K562 (cell line): ENCODE measurements at regions not wholly inside any gene's neighbourhood (a gene's known extent, or its start where the extent isn't known, plus 50 kb on each side); places are given as distances from the start of the nearest gene placed in this dataset.
A peak's percentile ranks its signal among the peaks of the same experiment; 100 is the strongest.

Experiments used
- MCM7 ChIP-seq, 2 experiments: fragments of 450-650 bp; IDR thresholded peaks; 2 replicates each; pipeline ENCODE4 v1.6.1; 2016 to 2018
- MNT ChIP-seq, 2 experiments: fragments of 450-650 bp; conservative IDR thresholded peaks; 2 replicates each; pipeline ENCODE4 v1.6.1; 2017; ENCODE audit warnings: mild to moderate bottlenecking in 2 of 2, moderate library complexity in 2 of 2
- MYBL2 ChIP-seq, 2 experiments: fragments of 450-650 bp in 1 of 2; sonication (generic) in 1 of 2; formaldehyde crosslinking in 1 of 2; IDR thresholded peaks; 2 replicates each; pipeline versions ENCODE4 v1.6.1 to v1.8.1; 2017 to 2022; ENCODE audit warnings: borderline replicate concordance in 1 of 2, inconsistent platforms in 1 of 2, low read depth in 1 of 2, mild to moderate bottlenecking in 1 of 2, missing genetic modification reagents in 1 of 2, moderate library complexity in 1 of 2
- NR2F6 ChIP-seq: fragments of 450-650 bp; formaldehyde crosslinking; IDR thresholded peaks from 2 replicates; pipeline ENCODE4 v1.4.0; 2020; ENCODE audit warnings: mild to moderate bottlenecking
- SRSF7 ChIP-seq: fragments of 200-400 bp; formaldehyde crosslinking; optimal IDR thresholded peaks from 2 replicates; pipeline ENCODE3; 2017; ENCODE audit warnings: mild to moderate bottlenecking, low read depth, low read length
- SRSF9 ChIP-seq: fragments of 200-400 bp; formaldehyde crosslinking; IDR thresholded peaks from 2 replicates; pipeline ENCODE4 v1.6.1; 2017; ENCODE audit warnings: low read depth, low read length, borderline replicate concordance
- STAT5B ChIP-seq: fragments of 250-450 bp; sonication (Bioruptor Pico); IDR thresholded peaks from 2 replicates; pipeline ENCODE4 v1.8.0; 2021; ENCODE audit warnings: mild to moderate bottlenecking, inconsistent platforms
- TAF15 ChIP-seq: fragments of 200-400 bp; formaldehyde crosslinking; IDR thresholded peaks from 2 replicates; pipeline ENCODE4 v1.6.1; 2017; ENCODE audit warnings: mild to moderate bottlenecking, low read depth, low read length, moderate library complexity
- TRIM28 ChIP-seq: fragments of 450-650 bp; IDR thresholded peaks from 2 replicates; pipeline ENCODE4 v1.6.1; 2017
- TSHZ1 ChIP-seq: fragments of 250-450 bp; sonication (Bioruptor Pico); IDR thresholded peaks from 2 replicates; pipeline ENCODE4 v1.4.0; 2020; ENCODE audit warnings: mild to moderate bottlenecking, moderate library complexity
- ZNF282 ChIP-seq: sonication (generic); formaldehyde crosslinking; IDR thresholded peaks from 2 replicates; pipeline ENCODE4 v1.8.1; 2023; ENCODE audit warnings: missing genetic modification reagents
- ZNF407 ChIP-seq: fragments of 450-650 bp; IDR thresholded peaks from 2 replicates; pipeline ENCODE4 v1.6.1; 2016; ENCODE audit warnings: low read depth
- ZNF655 ChIP-seq: fragments of 250-450 bp; sonication (Bioruptor Pico); IDR thresholded peaks from 2 replicates; pipeline ENCODE4 v1.5.0; 2021

GRCh38 chr6:27132532-27133280 lies 114.8 kb upstream of the PRSS16 start (continued):
- TF ChIP-seq ZNF407: no peak
- TF ChIP-seq STAT5B: no peak
- TF ChIP-seq ZNF282 (CRISPR knock-in tag): no peak; the same call in 1 of the 2 replicates
- peak; percentile 95 for TF ChIP-seq MYBL2 (IDR thresholded peaks at IDR 0.05; ENCODE audit: low read depth)
- no peak for TF ChIP-seq MYBL2 (CRISPR knock-in tag; IDR thresholded peaks at IDR 0.05; ENCODE audit: borderline replicate concordance)
- no peak for TF ChIP-seq TSHZ1 (CRISPR knock-in tag)
- peak; percentile 75; the same call in 1 of the 2 replicates for TF ChIP-seq NR2F6 (CRISPR knock-in tag)
- no peak for TF ChIP-seq TRIM28
- peak; percentile 8; the same call in 1 of the 2 replicates for TF ChIP-seq ZNF655 (CRISPR knock-in tag)
- peak; percentile 50 to 70 for TF ChIP-seq MNT (conservative IDR thresholded peaks at IDR 0.05)
- TF ChIP-seq SRSF9: no peak
- no peak for TF ChIP-seq MCM7 (IDR thresholded peaks at IDR 0.05)
- TF ChIP-seq TAF15: no peak
- no peak for TF ChIP-seq SRSF7
